ENCODE measurements at regions not wholly inside any gene's neighbourhood (a gene's known extent, or its start where the extent isn't known, plus 50 kb on each side); places are given as distances from the start of the nearest gene placed in this dataset.

- no peak for DNase-seq
These were observed 65.9 kb upstream of the SLC22A23 start for GRCh38 chr6:3522561-3523260.

- DNase-seq: no peak
These were observed 63.7 kb upstream of the SLC22A23 start for GRCh38 chr6:3520281-3521230.

DNA sequence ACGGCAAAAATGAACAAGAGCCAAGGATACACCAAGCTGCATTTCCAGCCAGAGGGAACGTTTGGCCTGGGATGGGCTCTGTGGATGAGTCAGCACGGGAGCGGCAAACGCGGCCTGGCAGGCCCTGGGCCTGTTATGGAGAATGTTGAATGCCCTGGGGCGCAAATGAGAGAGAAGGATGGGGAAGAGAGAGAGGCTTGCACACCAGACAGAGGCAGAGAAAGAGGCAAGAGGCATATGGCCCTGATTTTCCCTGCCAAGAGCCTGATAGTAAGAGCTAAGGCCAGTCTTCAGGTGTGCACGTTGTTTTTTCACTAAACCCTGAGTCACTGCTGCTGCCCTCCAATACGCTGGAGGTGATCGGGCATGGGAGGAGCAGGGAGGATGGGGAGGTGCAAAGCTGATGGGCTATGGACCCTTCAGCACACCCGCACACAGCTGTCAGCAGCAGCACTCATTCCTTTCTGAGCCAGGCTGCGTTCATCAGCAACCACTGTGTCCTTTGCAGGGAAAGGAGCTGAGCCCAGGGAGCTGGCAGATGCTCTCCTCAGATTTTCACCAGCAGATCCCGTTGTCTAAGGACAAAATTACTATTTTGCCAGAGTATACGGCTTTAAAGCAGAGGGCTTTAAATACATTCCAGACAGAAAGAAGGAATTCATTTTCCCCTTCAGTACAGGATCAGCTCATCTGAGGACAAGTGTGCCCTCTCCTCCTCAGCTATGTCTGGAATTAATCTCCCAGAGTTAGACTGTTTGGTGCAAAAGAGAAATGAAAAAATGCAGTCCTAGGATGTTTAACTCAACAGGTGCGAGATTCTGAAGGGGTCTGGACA lies 61.7 kb upstream of the SLC22A23 start:
- no peak for DNase-seq

DNA sequence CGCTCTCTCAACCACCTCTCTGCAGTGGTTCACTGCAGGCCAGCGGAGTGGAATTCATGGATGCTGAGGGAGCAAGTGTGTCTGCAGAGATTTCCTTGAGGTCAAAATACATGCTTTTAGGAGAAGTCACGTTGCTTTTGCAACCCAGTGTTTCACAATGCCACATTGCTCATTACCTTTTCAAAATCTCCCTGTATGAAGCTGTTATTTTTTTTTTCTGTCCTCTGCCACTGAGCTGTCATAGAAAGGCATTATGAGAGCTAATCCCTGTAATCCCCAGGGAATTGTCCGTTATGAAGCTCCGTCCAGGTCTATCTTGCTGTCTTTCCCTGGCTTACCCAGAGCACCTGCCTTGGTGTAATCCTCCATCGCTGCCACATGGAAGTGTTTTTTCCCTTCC lies 60.5 kb upstream of the SLC22A23 start:
- DNase-seq: no peak

- no peak for DNase-seq
These were observed 59.2 kb upstream of the SLC22A23 start for GRCh38 chr6:3516092-3516491.

GRCh38 chr6:3515669-3516068 lies 58.8 kb upstream of the SLC22A23 start:
- DNase-seq: no peak

DNA sequence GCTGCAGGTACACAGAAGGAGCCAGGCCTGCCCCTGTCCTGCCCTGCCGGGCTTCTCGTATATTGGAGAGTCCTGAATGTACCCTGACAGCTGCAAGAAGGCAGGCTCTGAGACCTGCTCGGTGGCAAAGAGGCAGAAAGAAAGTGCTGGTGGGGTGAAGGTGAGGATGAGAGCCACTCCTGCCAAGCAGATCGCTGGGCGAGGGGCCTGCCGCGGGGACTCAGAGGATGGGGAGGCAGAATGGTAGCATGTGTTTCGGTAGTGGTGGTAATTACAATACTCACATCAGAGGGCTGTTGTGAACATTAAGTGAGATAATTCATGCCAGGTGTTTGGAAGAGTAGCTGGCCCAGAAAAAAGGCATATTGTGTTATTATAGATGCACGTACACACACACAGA lies 56.6 kb upstream of the SLC22A23 start:
- no peak for DNase-seq

GRCh38 chr6:3512832-3513231 lies 56.0 kb upstream of the SLC22A23 start:
- DNase-seq: no peak

DNA sequence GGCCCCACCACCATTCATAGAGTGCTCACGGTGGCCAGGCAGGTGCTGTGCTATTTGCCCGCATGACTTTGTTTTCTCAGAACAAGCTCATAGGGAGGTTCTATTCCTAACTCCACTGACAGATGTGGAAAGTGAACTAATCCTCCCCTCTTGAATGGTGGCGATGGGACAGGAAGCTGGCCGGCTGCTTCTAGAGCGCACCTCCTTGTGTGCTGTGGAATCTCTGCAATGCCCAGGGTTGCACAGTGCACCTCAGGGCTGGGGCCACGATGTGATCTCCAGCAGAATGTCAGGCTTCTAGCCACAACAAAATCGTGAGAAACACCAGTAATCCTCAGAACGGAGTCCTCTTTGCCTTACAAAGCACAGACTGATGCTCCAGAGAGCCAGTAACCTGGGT lies 53.8 kb upstream of the SLC22A23 start:
- no peak for DNase-seq

DNA sequence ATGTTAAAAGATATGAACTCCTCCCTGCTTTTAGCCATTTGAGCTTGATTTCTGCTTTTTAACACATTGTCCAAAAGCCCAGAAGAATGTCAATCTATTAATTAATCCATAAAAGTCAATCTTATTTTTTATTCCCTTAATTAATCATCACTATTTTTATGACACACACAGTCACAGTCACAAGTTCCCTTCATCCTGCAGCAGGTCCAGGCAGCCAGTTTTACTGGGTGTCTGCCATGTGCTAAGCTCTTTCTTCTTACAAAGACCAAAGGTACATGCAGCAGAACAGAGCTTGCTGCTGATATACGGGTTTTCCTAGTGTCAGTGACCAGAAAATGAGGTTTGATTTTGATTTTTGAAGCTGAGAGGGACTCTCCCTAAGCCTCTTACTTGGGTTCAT lies 53.3 kb upstream of the SLC22A23 start:
- no peak for DNase-seq

DNA sequence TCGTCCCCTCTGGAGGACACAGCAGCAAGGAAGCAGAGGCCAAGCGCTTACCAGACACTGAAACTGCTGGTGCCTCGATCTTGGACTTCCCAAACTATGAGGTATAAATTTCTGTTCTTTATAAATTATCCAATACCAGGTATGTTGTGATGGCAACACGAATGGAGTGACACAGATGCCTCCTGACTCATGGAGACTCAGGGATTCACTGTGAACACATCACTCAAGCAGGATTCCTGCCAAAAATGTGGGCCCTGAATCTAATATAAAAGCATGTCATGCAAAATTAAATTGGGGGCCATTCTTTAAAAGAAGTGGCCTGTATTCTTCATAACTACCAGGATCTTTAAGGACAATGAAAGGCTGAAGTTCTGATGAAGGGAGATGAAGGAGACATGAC lies 52.5 kb upstream of the SLC22A23 start:
- no peak for DNase-seq

DNA sequence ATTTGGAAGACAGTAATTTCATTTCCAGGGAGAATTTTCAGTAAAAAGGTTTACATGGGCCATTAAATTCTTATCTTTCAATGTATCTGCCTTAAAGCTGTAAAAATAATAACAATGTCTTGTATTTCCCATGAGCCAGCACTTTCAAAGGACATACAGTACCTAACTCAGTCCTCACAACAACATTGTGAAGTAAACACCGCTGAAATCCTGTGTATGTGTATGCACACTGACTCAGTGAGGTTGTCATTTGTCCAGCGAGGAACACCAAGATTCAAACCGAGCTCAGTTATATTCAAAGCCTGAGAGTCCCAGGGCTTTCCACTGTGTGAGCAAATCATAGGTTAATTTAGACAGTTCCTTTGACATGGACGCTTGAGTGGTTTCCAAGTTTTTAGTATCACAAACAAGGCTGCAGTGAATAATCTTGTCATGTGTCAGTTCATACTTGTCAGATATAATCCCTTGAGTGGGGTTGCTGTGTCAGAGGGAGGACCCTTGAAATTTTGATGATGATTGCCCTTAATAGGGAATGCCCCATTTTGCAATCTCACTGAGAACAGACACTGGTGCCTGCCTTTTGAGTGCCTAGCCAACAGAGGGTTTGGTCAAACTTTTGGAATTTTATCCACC lies 50.0 kb upstream of the SLC22A23 start:
- DNase-seq: no peak

All from stimulated activated CD8-positive, alpha-beta memory T cell treated with anti-CD3 and anti-CD28 coated beads, Interleukin-4, amount 100 ng/mL, for 48 hours (primary cell).